Mammary epithelial cell (primary cell): ENCODE measurements at regions not wholly inside any gene's neighbourhood (a gene's known extent, or its start where the extent isn't known, plus 50 kb on each side); places are given as distances from the start of the nearest gene placed in this dataset.
A peak's percentile ranks its signal among the peaks of the same experiment; 100 is the strongest.

Experiments
- EZH2 ChIP-seq: IDR thresholded peaks from 2 replicates; pipeline ENCODE4 v1.6.1; 2012; ENCODE audit warnings: low read length, inconsistent platforms, borderline replicate concordance
- TF ChIP-seq, protein P1 (sequence below), 2 donors: IDR thresholded peaks in 1 of 2; conservative IDR thresholded peaks in 1 of 2; 2 replicates each; pipeline ENCODE4 v1.5.1; 2011 to 2012; ENCODE audit warnings: inconsistent platforms in 2 of 2, low read length in 2 of 2, mild to moderate bottlenecking in 2 of 2, control low read depth in 1 of 2, low read depth in 1 of 2; ENCODE audit not compliant: insufficient read depth in 1 of 2; ENCODE audit errors: extremely low read depth in 1 of 2

DNA sequence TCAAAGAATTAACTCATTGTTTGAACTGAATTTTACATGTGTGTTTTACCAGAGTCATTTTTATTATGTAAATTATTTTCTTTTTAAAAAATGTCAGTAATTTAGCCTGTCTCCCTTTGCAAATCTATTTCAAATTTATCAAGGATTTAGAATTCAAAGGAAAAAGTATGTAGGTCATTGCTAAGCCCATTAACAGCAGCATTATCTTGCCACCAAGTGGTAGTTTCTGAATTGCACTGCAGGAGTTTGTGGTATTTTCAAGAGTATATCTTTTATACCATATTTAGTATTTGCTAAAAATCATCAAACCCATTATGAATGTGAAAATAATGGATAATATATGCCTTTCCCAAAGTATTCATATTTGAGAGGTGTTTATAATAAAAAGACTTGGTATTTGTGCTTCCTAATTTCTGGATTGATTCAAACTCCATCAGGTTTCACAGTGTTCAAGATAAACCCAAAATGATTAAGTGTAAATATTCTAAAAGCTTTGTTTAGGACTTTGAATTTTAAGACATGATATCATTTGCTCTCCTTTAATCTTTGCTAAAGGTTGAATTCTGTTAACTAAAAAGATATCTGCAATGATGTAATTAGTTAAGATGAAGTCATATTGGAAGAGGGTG lies 711.4 kb downstream of the FSCB start:
- TF ChIP-seq, protein P1, sequence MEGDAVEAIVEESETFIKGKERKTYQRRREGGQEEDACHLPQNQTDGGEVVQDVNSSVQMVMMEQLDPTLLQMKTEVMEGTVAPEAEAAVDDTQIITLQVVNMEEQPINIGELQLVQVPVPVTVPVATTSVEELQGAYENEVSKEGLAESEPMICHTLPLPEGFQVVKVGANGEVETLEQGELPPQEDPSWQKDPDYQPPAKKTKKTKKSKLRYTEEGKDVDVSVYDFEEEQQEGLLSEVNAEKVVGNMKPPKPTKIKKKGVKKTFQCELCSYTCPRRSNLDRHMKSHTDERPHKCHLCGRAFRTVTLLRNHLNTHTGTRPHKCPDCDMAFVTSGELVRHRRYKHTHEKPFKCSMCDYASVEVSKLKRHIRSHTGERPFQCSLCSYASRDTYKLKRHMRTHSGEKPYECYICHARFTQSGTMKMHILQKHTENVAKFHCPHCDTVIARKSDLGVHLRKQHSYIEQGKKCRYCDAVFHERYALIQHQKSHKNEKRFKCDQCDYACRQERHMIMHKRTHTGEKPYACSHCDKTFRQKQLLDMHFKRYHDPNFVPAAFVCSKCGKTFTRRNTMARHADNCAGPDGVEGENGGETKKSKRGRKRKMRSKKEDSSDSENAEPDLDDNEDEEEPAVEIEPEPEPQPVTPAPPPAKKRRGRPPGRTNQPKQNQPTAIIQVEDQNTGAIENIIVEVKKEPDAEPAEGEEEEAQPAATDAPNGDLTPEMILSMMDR (conservative IDR thresholded peaks at IDR 0.05 in 1 of 2, IDR thresholded peaks at IDR 0.05 in 1 of 2; ENCODE audit: extremely low read depth in 1 of 2, insufficient read depth in 1 of 2, low read depth in 1 of 2, low read length in 2 of 2): peak; percentile 20 to 43
- no peak for TF ChIP-seq EZH2
